ENCODE measurements at regions not wholly inside any gene's neighbourhood (a gene's known extent, or its start where the extent isn't known, plus 50 kb on each side); places are given as distances from the start of the nearest gene placed in this dataset.
"Not testable (repeated sequence)": the region's sequence is repeated elsewhere in the genome, so short reads cannot be mapped to it uniquely, and the experiment has no call there.

- DNase-seq (ENCODE audit: low read depth in 2 of 3, low spot score in 1 of 3), result not testable (repeated sequence)
These were observed 178.0 kb upstream of the ROPN1B start for GRCh38 chr3:125791021-125791420.

GRCh38 chr3:125810010-125810409 is 159.0 kb upstream of the ROPN1B start:
- not testable (repeated sequence) for DNase-seq (ENCODE audit: low read depth in 2 of 3, low spot score in 1 of 3)

DNA sequence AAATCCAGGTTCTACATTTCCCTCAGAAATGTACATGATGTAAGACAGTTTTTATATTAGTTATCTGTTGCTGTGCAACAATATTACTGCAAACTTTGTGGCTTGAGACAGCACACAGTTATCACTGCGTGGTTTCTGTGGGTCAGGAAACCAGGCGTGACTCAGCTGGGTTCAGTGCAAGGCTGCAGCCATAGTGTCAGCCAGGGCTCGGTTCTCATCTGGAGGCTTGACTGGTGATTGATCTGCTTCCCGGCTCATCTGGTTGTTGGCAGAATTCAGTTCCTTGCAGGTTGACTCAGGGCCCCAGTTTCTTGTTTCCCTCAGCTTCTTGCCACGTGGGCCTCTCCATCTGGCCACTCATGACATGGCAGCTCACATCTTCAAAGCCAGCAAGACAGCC is 146.8 kb upstream of the ROPN1B start:
- peak in 2 of 3 donors; percentile 28 to 56 for DNase-seq (ENCODE audit: low read depth in 2 of 3, low spot score in 1 of 3)

DNA sequence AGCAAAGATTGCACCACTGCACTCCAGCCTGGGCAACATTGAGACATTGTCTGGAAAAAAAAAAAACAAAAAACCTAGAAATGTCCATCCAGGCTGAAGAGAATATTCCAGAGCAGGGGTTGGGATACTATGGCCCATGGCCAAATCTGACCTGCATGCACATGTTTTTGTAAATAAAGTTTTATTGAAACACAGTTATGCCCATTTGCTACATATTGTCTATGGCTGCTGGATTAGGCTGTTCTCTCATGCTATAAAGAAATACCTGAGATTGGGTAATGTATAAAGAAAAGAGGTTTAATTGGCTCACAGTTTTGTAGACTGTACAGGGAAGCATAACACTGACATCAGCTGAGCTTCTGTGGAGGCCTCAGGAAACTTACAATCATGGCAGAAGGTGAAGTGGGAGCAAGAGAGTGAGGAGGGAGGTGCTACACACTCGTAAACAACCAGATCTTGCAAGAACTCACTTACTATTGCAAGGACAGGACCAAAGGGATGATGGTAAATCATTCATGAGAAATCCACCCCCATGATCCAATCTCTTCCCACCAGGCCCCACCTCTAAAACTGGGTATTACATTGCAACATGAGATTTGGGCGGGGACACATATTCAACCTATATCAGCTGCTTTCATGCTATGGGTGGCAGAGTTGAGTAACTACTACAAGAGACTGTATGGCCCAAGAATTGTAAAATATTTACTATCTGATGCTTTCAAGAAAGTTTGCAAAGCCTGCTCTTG is 137.8 kb upstream of the ROPN1B start:
- DNase-seq (ENCODE audit: low read depth in 2 of 3, low spot score in 1 of 3), result not testable (repeated sequence)

DNA sequence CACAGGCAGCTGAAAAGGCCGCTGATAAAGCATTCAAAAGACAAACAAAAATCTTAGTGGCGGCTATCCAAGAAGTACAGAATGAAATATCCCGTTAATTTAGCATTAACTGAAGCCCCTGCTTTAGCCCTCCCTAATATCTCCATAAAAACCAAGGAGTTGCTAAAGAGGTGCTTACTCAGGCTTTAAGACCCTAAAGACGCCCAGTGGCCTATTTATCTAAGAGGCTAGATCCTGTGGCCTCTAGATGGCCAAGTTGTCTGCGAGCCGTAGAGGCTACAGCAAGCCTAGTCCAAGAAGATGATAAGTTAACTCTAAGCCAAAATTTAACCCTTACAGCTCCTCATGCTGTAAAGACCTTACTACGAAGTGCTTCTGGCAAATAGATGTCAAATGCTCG is 133.4 kb upstream of the ROPN1B start:
- DNase-seq (ENCODE audit: low read depth in 2 of 3, low spot score in 1 of 3), result not testable (repeated sequence)

- not testable (repeated sequence) for DNase-seq (ENCODE audit: low read depth in 2 of 3, low spot score in 1 of 3)
These were observed 132.9 kb upstream of the ROPN1B start for GRCh38 chr3:125836011-125836551.

DNA sequence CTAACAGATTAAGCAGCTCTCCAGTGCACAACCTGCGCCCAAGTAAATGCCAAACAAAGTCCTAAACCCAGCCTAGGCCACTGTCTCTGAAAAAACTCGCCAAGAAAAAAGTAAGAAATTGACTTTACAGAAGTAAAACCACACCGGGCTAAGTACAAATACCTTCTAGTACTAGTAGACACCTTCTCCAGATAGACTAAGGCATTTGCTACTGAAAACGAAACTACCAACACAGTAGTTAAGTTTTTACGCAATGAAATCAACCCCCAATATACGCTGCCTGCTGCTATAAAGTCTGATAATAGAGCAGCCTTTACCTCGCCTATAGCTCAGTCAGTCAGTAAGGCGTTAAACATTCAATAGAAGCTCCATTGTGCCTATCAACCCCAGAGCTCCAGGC is 132.2 kb upstream of the ROPN1B start:
- not testable (repeated sequence) for DNase-seq (ENCODE audit: low read depth in 2 of 3, low spot score in 1 of 3)

- not testable (repeated sequence) for DNase-seq (ENCODE audit: low read depth in 2 of 3, low spot score in 1 of 3)
These were observed 130.1 kb upstream of the ROPN1B start for GRCh38 chr3:125838857-125839256.

- DNase-seq (ENCODE audit: low read depth in 2 of 3, low spot score in 1 of 3), result not testable (repeated sequence)
These were observed 128.5 kb upstream of the ROPN1B start for GRCh38 chr3:125840465-125840864.

GRCh38 chr3:125847966-125848365 is 121.0 kb upstream of the ROPN1B start:
- not testable (repeated sequence) for DNase-seq (ENCODE audit: low read depth in 2 of 3, low spot score in 1 of 3)

DNA sequence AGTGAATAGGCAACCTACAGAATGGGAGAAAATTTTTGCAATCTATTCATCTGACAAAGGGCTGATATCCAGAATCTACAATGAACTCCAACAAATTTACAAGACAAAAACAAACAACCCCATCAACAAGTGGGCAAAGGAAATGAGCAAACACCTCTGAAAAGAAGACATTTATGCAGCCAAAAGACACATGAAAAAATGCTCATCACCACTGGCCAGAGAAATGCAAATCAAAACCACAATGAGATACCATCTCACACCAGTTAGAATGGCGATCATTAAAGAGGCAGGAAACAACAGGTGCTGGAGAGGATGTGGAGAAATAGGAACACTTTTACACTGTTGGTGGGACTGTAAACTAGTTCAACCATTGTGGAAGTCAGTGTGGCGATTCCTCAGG is 114.0 kb upstream of the ROPN1B start:
- not testable (repeated sequence) for DNase-seq (ENCODE audit: low read depth in 2 of 3, low spot score in 1 of 3)

DNA sequence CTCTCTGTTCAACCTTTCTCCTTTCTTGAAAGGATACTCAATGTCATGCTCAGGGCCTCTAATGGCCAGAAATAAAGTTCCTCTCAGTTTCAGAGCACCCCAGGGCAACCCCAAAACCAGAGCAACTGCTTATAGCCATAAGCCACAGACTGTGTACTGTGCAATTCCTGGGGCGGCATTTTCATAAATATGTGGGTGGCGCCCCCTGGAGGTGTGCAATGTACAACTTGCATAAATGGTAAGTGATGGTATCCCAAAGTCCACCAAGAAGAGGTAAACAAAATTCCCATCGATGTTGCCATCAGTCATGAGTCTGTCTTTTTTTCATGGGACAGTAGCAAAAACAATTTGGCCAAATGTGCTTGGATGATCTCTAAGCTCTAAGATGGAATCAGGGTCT is 108.4 kb upstream of the ROPN1B start:
- DNase-seq (ENCODE audit: low read depth in 2 of 3, low spot score in 1 of 3), result peak in 1 of 3 donors; percentile 22

GRCh38 chr3:125862841-125863254 is 106.1 kb upstream of the ROPN1B start:
- DNase-seq (ENCODE audit: low read depth in 2 of 3, low spot score in 1 of 3), result not testable (repeated sequence)

DNA sequence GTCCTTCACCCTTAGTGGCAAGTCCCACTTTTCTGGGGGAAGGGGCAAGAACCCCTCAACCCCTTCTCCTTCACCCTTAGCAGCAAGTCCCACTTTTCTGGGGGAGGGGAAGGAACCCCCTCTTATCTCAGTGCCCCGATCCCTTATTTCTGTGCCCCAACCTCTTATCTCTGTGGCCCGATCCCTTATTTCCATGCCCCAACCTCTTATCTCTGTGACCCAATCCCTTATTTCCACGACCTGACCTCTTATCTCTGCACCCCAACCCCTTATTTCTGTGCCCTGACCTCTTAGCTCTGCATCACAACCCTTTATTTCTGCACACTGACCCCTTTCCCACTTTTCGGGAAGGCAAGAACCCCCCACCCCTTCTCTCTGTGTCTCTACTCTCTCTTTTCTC is 104.4 kb upstream of the ROPN1B start:
- not testable (repeated sequence) for DNase-seq (ENCODE audit: low read depth in 2 of 3, low spot score in 1 of 3)

- not testable (repeated sequence) for DNase-seq (ENCODE audit: low read depth in 2 of 3, low spot score in 1 of 3)
These were observed 83.0 kb upstream of the ROPN1B start for GRCh38 chr3:125886006-125886405.

DNA sequence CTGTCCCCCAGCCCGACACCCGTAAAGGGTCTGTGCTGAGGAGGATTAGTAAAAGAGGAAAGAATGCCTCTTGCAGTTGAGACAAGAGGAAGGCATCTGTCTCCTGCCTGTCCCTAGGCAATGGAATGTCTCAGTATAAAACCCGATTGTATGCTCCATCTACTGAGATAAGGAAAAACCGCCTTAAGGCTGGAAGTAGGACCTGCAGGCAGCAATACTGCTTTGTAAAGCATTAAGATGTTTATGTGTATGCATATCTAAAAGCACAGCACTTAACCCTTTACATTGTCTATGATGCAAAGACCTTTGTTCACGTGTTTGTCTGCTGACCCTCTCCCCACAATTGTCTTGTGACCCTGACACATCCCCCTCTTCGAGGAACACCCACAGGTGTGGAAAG is 69.8 kb upstream of the ROPN1B start:
- not testable (repeated sequence) for DNase-seq (ENCODE audit: low read depth in 2 of 3, low spot score in 1 of 3)

- not testable (repeated sequence) for DNase-seq (ENCODE audit: low read depth in 2 of 3, low spot score in 1 of 3)
These were observed 67.5 kb upstream of the ROPN1B start for GRCh38 chr3:125901473-125901872.

DNA sequence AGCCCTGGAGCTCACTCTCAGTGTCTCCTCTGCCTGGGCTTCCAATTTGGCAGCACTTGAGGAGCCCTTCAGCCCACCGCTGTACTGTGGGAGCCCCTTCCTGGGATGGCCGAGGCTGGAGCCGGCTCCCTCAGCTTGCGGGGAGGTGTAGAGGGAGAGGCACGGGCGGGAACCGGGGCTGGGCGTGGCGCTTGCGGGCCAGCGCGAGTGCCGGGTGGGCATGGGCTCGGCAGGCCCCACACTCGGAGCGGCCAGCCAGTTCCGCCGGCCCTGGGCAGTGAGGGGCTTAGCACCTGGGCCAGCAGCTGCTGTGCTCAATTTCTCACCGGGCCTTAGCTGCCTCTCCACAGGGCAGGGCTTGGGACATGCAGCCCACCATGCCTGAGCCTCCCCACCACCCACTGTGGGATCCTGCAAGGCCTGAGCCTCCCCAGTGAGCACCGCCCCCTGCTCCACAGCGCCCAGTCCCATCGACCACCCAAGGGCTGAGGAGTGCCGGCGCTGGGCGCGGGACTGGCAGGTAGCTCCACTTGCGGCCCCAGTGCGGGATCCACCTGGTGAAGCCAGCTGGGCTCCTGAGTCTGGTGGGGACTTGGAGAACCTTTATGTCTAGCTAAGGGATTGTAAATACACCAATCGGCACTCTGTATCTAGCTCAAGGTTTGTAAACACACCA is 65.1 kb upstream of the ROPN1B start:
- DNase-seq (ENCODE audit: low read depth in 2 of 3, low spot score in 1 of 3), result not testable (repeated sequence)

- not testable (repeated sequence) for DNase-seq (ENCODE audit: low read depth in 2 of 3, low spot score in 1 of 3)
These were observed 61.7 kb upstream of the ROPN1B start for GRCh38 chr3:125907279-125907678.

GRCh38 chr3:125910851-125911250 is 58.1 kb upstream of the ROPN1B start:
- DNase-seq (ENCODE audit: low read depth in 2 of 3, low spot score in 1 of 3), result not testable (repeated sequence)

GRCh38 chr3:125914608-125915436 is 54.2 kb upstream of the ROPN1B start:
- DNase-seq (ENCODE audit: low read depth in 2 of 3, low spot score in 1 of 3), result not testable (repeated sequence)

All from stimulated activated CD4-positive, alpha-beta T cell treated with anti-CD3 and anti-CD28 coated beads, Interleukin-12 subunit alpha, Interleukin-12 subunit beta, amount 100 ng/mL, for 48 hours (primary cell).